GM23338 (cell line): ENCODE measurements at regions not wholly inside any gene's neighbourhood (a gene's known extent, or its start where the extent isn't known, plus 50 kb on each side); places are given as distances from the start of the nearest gene placed in this dataset.

Experiments
- ATAC-seq: fragments of 200-7000 bp; cut with Tn5 transposase; 3 replicates; pipeline ENCODE4 v1.9.1; 2020
- DNase-seq: peaks from one replicate; pipeline ENCODE4 v3.0.0-alpha.2; 2015; ENCODE audit warnings: low spot score
- H2AFZ ChIP-seq: fragments of 200-600 bp; sonication (generic); 2 replicates; pipeline ENCODE4 v1.8.0; 2016; ENCODE audit warnings: antibody characterized with exemption, mild to moderate bottlenecking, moderate library complexity
- H3F3A ChIP-seq: fragments of 200-600 bp; sonication (generic); replicated peaks from 2 replicates; pipeline ENCODE4 v1.8.0; 2017; ENCODE audit warnings: antibody characterized with exemption, mixed run types, low read depth
- H3K27ac ChIP-seq: fragments of 200-600 bp; sonication (generic); 2 replicates; pipeline ENCODE4 v1.6.1; 2016; ENCODE audit warnings: low read depth
- H3K27me3 ChIP-seq: fragments of 200-600 bp; sonication (generic); 2 replicates; pipeline ENCODE4 v1.8.0; 2016; ENCODE audit warnings: mild to moderate bottlenecking, mixed run types, moderate library complexity; ENCODE audit not compliant: insufficient read depth
- H3K36me3 ChIP-seq: fragments of 200-600 bp; sonication (generic); 2 replicates; pipeline ENCODE4 v1.8.0; 2016; ENCODE audit warnings: mild to moderate bottlenecking; ENCODE audit not compliant: insufficient read depth
- H3K4me1 ChIP-seq: fragments of 200-600 bp; sonication (generic); 2 replicates; pipeline ENCODE4 v1.8.0; 2016; ENCODE audit warnings: mild to moderate bottlenecking, moderate library complexity; ENCODE audit not compliant: insufficient read depth
- H3K4me2 ChIP-seq: fragments of 200-600 bp; sonication (generic); 2 replicates; pipeline ENCODE4 v1.7.1; 2017; ENCODE audit warnings: mixed run types
- H3K4me3 ChIP-seq: fragments of 200-600 bp; sonication (generic); 2 replicates; pipeline ENCODE4 v1.6.1; 2016; ENCODE audit warnings: mixed run types
- H3K79me2 ChIP-seq: fragments of 200-600 bp; sonication (generic); replicated peaks from 2 replicates; pipeline ENCODE4 v1.8.0; 2017; ENCODE audit warnings: mild to moderate bottlenecking; ENCODE audit not compliant: insufficient read depth
- H3K9me2 ChIP-seq: fragments of 200-600 bp; sonication (generic); 2 replicates; pipeline ENCODE4 v1.8.0; 2017; ENCODE audit not compliant: insufficient read depth
- H4K20me1 ChIP-seq: fragments of 200-600 bp; sonication (generic); replicated peaks from 2 replicates; pipeline ENCODE4 v1.8.0; 2017; ENCODE audit warnings: mild to moderate bottlenecking; ENCODE audit not compliant: insufficient read depth
- H3K27ac Mint-ChIP-seq: 2 replicates; pipeline ENCODE4 v1.8.0; 2020; ENCODE audit warnings: inconsistent platforms, mild to moderate bottlenecking, moderate library complexity, mixed read lengths
- H3K27me3 Mint-ChIP-seq: 3 replicates; pipeline ENCODE4 v1.8.0; 2022; ENCODE audit warnings: low read depth, mild to moderate bottlenecking, moderate library complexity, mixed read lengths, inconsistent platforms; ENCODE audit not compliant: insufficient read depth, poor library complexity
- H3K36me3 Mint-ChIP-seq: 3 replicates; pipeline ENCODE4 v1.8.0; 2021; ENCODE audit warnings: low read depth, mild to moderate bottlenecking, inconsistent platforms, moderate library complexity, mixed read lengths
- H3K4me1 Mint-ChIP-seq: 3 replicates; pipeline ENCODE4 v1.8.0; 2020; ENCODE audit warnings: mild to moderate bottlenecking, inconsistent platforms, mixed read lengths
- H3K4me3 Mint-ChIP-seq: 3 replicates; pipeline ENCODE4 v1.8.0; 2021; ENCODE audit warnings: moderate library complexity, mild to moderate bottlenecking, inconsistent platforms, mixed read lengths
- H3K9me3 Mint-ChIP-seq: 3 replicates; pipeline ENCODE4 v1.8.0; 2020; ENCODE audit warnings: moderate library complexity, mild to moderate bottlenecking, inconsistent platforms, mixed read lengths
- EZH2 ChIP-seq: fragments of 200-600 bp; sonication (generic); IDR thresholded peaks from one replicate; pipeline ENCODE4 v1.8.0; 2017; ENCODE audit warnings: antibody characterized with exemption, mild to moderate bottlenecking, low read depth; ENCODE audit not compliant: unreplicated experiment
- EZH2phosphoT487 ChIP-seq: fragments of 200-600 bp; sonication (generic); IDR thresholded peaks from one replicate; pipeline ENCODE4 v1.8.1; 2018; ENCODE audit warnings: antibody characterized with exemption; ENCODE audit not compliant: unreplicated experiment
- NANOG ChIP-seq: IDR thresholded peaks from 2 replicates; pipeline ENCODE4 v1.6.1; 2016; ENCODE audit warnings: antibody characterized with exemption, borderline replicate concordance
- REST ChIP-seq: IDR thresholded peaks from one replicate; pipeline ENCODE4 v1.6.1; 2018; ENCODE audit warnings: antibody characterized with exemption; ENCODE audit not compliant: unreplicated experiment
- TF ChIP-seq, protein P1 (sequence below): IDR thresholded peaks from 2 replicates; pipeline ENCODE4 v1.6.1; 2016; ENCODE audit warnings: antibody characterized with exemption
- TF ChIP-seq, protein P2 (sequence below): fragments of 250-450 bp; sonication (Bioruptor Pico); IDR thresholded peaks from 2 replicates; pipeline ENCODE4 v1.5.0; 2020; ENCODE audit warnings: mild to moderate bottlenecking, moderate library complexity

GRCh38 chr21:14903172-14903865 is 161.5 kb downstream of the NRIP1 start:
- no peaks in the 10 kb centered on the region for H3K9me3 Mint-ChIP-seq
- ATAC-seq, result no peak
- no peak for TF ChIP-seq EZH2
- TF ChIP-seq, protein P1, sequence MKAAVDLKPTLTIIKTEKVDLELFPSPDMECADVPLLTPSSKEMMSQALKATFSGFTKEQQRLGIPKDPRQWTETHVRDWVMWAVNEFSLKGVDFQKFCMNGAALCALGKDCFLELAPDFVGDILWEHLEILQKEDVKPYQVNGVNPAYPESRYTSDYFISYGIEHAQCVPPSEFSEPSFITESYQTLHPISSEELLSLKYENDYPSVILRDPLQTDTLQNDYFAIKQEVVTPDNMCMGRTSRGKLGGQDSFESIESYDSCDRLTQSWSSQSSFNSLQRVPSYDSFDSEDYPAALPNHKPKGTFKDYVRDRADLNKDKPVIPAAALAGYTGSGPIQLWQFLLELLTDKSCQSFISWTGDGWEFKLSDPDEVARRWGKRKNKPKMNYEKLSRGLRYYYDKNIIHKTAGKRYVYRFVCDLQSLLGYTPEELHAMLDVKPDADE, result no peak
- TF ChIP-seq, protein P2, sequence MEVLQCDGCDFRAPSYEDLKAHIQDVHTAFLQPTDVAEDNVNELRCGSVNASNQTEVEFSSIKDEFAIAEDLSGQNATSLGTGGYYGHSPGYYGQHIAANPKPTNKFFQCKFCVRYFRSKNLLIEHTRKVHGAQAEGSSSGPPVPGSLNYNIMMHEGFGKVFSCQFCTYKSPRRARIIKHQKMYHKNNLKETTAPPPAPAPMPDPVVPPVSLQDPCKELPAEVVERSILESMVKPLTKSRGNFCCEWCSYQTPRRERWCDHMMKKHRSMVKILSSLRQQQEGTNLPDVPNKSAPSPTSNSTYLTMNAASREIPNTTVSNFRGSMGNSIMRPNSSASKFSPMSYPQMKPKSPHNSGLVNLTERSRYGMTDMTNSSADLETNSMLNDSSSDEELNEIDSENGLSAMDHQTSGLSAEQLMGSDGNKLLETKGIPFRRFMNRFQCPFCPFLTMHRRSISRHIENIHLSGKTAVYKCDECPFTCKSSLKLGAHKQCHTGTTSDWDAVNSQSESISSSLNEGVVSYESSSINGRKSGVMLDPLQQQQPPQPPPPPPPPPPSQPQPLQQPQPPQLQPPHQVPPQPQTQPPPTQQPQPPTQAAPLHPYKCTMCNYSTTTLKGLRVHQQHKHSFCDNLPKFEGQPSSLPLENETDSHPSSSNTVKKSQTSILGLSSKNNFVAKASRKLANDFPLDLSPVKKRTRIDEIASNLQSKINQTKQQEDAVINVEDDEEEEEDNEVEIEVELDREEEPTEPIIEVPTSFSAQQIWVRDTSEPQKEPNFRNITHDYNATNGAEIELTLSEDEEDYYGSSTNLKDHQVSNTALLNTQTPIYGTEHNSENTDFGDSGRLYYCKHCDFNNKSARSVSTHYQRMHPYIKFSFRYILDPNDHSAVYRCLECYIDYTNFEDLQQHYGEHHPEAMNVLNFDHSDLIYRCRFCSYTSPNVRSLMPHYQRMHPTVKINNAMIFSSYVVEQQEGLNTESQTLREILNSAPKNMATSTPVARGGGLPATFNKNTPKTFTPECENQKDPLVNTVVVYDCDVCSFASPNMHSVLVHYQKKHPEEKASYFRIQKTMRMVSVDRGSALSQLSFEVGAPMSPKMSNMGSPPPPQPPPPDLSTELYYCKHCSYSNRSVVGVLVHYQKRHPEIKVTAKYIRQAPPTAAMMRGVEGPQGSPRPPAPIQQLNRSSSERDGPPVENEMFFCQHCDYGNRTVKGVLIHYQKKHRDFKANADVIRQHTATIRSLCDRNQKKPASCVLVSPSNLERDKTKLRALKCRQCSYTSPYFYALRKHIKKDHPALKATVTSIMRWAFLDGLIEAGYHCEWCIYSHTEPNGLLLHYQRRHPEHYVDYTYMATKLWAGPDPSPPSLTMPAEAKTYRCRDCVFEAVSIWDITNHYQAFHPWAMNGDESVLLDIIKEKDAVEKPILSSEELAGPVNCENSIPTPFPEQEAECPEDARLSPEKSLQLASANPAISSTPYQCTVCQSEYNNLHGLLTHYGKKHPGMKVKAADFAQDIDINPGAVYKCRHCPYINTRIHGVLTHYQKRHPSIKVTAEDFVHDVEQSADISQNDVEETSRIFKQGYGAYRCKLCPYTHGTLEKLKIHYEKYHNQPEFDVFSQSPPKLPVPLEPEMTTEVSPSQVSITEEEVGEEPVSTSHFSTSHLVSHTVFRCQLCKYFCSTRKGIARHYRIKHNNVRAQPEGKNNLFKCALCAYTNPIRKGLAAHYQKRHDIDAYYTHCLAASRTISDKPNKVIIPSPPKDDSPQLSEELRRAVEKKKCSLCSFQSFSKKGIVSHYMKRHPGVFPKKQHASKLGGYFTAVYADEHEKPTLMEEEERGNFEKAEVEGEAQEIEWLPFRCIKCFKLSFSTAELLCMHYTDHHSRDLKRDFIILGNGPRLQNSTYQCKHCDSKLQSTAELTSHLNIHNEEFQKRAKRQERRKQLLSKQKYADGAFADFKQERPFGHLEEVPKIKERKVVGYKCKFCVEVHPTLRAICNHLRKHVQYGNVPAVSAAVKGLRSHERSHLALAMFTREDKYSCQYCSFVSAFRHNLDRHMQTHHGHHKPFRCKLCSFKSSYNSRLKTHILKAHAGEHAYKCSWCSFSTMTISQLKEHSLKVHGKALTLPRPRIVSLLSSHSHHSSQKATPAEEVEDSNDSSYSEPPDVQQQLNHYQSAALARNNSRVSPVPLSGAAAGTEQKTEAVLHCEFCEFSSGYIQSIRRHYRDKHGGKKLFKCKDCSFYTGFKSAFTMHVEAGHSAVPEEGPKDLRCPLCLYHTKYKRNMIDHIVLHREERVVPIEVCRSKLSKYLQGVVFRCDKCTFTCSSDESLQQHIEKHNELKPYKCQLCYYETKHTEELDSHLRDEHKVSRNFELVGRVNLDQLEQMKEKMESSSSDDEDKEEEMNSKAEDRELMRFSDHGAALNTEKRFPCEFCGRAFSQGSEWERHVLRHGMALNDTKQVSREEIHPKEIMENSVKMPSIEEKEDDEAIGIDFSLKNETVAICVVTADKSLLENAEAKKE (CRISPR knock-in tag), result no peak
- no peak for TF ChIP-seq REST
- no peak for TF ChIP-seq NANOG
- no peak for TF ChIP-seq EZH2phosphoT487

More at GRCh38 chr21:14903172-14903865, 161.5 kb downstream of the NRIP1 start:
- no peak overlapping the region for H3K4me2 ChIP-seq
- no peaks in the 10 kb centered on the region; the same call in 1 of the 2 replicates for H3K4me1 ChIP-seq
- H3K27me3 ChIP-seq, result no peaks in the 10 kb centered on the region
- H3K4me3 ChIP-seq, result no peak overlapping the region
- no peaks in the 10 kb centered on the region for H4K20me1 ChIP-seq
- no peaks in the 10 kb centered on the region for H3K9me2 ChIP-seq
- no peaks in the 10 kb centered on the region for H3K36me3 ChIP-seq
- H3K27ac ChIP-seq, result no peak overlapping the region
- H2AFZ ChIP-seq, result no peak overlapping the region
- Mint-ChIP-seq H3K36me3 (no peaks in the 10 kb centered on the region), H3K4me1 (0 out of 3 replicates have a peak, but pooled peaks cover 3% of the 10 kb centered on the region), H3K27me3 (peaks cover 2% of the 10 kb centered on the region), H3K27ac (no peak overlapping the region), H3K4me3 (no peak overlapping the region)
- H3K79me2 ChIP-seq, result no peaks in the 10 kb centered on the region
- no peaks in the 10 kb centered on the region for H3F3A ChIP-seq
- DNase-seq, result no peak
